ENCODE measurements at regions not wholly inside any gene's neighbourhood (a gene's known extent, or its start where the extent isn't known, plus 50 kb on each side); places are given as distances from the start of the nearest gene placed in this dataset.
"Not testable (repeated sequence)": the region's sequence is repeated elsewhere in the genome, so short reads cannot be mapped to it uniquely, and the experiment has no call there.

DNA sequence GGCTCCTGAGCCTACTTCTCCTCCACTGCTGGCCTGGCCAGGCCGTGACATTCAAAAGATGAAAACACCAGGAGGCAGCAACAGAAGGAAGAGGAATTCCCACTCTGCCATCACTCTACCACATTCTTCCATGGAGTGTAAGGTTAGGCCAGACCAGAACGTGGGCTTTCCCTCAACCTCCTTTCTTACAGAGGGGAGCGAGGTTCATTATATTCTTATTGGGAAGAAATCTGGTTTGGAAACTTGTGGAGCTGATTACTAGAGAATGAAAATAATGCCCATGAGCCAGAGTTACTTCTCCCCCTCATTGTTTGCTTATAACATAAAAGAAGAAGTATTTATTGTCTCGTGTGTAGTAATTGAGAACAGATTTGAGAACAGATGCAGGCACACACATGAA lies 136.3 kb upstream of the BASP1 start:
- Histone ChIP-seq H2AFZ (ENCODE audit: low read depth, low read length) (no peak overlapping the region), H3K9ac (ENCODE audit: insufficient read depth in 1 of 2, low read depth in 2 of 2, low read length in 2 of 2) (no peak overlapping the region), H3K9me3 (replicated peaks; ENCODE audit: control insufficient read depth, insufficient read depth, low read depth, low read length) (no peaks in the 10 kb centered on the region), H3K4me1 (replicated peaks in 1 of 2; ENCODE audit: control insufficient read depth in 2 of 2, insufficient read depth in 2 of 2, low read length in 2 of 2) (no peaks in the 10 kb centered on the region), H3K4me3 (no peak overlapping the region), H3K36me3 (ENCODE audit: control insufficient read depth, insufficient read depth, low read length) (no peaks in the 10 kb centered on the region), H4K20me1 (replicated peaks; ENCODE audit: control insufficient read depth, insufficient read depth, low read length) (no peaks in the 10 kb centered on the region), H3K27me3 (ENCODE audit: control insufficient read depth in 2 of 2, insufficient read depth in 2 of 2, low read length in 2 of 2) (peaks cover 8 to 12% of the 10 kb centered on the region in 2 experiments; a peak in 3 of 5 replicates), H3K27ac (ENCODE audit: extremely low read depth, low read depth, low read length) (no peak overlapping the region), H3K4me2 (ENCODE audit: insufficient read depth, low read length) (no peak overlapping the region), H3K9me1 (ENCODE audit: control insufficient read depth, insufficient read depth, low read length) (no peaks in the 10 kb centered on the region), H3K79me2 (ENCODE audit: control insufficient read depth, insufficient read depth, low read length) (no peaks in the 10 kb centered on the region)
- WGBS (ENCODE audit: insufficient coverage, low coverage, missing lambda C conversion rate) = 0% methylated on average over 4 of the region's 4 CpGs
- in situ Hi-C loops (cut with MboI) = no loop called here
- ChIA-PET CTCF (ENCODE audit: low intra/inter-chr PET ratio) (no interaction called here), POLR2A (interaction anchor here (0.6 kb wide), 1 partner anchor 152 kb away, joined by 3 read pairs; no protein-coding TSS in a partner anchor)
- no TSS peak for BruUV-seq (replicated peaks)
- ATAC-seq = no peak
- no peak for DNase-seq (ENCODE audit: extremely low read depth in 1 of 4, low spot score in 3 of 4)
- FAIRE-seq = no peak
- intact Hi-C loops (cut with micrococcal nuclease) = no loop called here
- TF ChIP-seq CBX2 (IDR thresholded peaks at IDR 0.05; ENCODE audit: insufficient read depth, low read length, poor library complexity, severe bottlenecking) = no peak
- no peak for TF ChIP-seq RCOR1 (IDR thresholded peaks at IDR 0.05; ENCODE audit: borderline replicate concordance in 1 of 2, low read depth in 2 of 2, low read length in 2 of 2)
- no peak for TF ChIP-seq SMARCB1 (IDR thresholded peaks at IDR 0.05; ENCODE audit: insufficient read length, low read depth)
- TF ChIP-seq TSC22D4 (tag; IDR thresholded peaks at IDR 0.05) = no peak
- no peak for TF ChIP-seq HLTF (IDR thresholded peaks at IDR 0.05)
- TF ChIP-seq RFX7 (CRISPR knock-in tag; IDR thresholded peaks at IDR 0.05) = no peak
- TF ChIP-seq RBFOX2 (IDR thresholded peaks at IDR 0.05; ENCODE audit: low read depth, low read length) = no peak
- TF ChIP-seq, protein P1, sequence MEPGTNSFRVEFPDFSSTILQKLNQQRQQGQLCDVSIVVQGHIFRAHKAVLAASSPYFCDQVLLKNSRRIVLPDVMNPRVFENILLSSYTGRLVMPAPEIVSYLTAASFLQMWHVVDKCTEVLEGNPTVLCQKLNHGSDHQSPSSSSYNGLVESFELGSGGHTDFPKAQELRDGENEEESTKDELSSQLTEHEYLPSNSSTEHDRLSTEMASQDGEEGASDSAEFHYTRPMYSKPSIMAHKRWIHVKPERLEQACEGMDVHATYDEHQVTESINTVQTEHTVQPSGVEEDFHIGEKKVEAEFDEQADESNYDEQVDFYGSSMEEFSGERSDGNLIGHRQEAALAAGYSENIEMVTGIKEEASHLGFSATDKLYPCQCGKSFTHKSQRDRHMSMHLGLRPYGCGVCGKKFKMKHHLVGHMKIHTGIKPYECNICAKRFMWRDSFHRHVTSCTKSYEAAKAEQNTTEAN (CRISPR knock-in tag; IDR thresholded peaks at IDR 0.05) = no peak
- no peak for TF ChIP-seq ETS2 (tag; IDR thresholded peaks at IDR 0.05; ENCODE audit: borderline replicate concordance, poor library complexity, severe bottlenecking)
- no peak for TF ChIP-seq SNIP1 (IDR thresholded peaks at IDR 0.05; ENCODE audit: low read depth)

DNA sequence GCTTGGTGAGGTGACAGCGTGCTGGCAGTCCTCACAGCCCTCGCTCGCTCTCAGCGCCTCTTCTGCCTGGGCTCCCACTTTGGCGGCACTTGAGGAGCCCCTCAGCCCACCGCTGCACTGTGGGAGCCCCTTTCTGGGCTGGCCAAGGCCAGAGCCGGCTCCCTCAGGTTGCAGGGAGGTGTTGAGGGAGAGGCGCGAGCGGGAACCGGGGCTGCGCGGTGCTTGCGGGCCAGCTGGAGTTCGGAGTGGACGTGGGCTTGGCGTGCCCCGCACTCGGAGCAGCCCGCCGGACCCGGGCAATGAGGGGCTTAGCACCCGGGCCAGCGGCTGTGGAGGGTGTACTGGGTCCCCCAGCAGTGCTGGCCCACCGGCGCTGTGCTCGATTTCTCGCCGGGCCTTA lies 134.2 kb upstream of the BASP1 start:
- H3K4me3 ChIP-seq; in situ Hi-C loops (cut with MboI); H3K9me1 ChIP-seq (ENCODE audit: control insufficient read depth, insufficient read depth, low read length); H3K9ac ChIP-seq (ENCODE audit: insufficient read depth in 1 of 2, low read depth in 2 of 2, low read length in 2 of 2); FAIRE-seq; H3K4me2 ChIP-seq (ENCODE audit: insufficient read depth, low read length); H3K4me1 ChIP-seq (replicated peaks in 1 of 2; ENCODE audit: control insufficient read depth in 2 of 2, insufficient read depth in 2 of 2, low read length in 2 of 2); H4K20me1 ChIP-seq (replicated peaks; ENCODE audit: control insufficient read depth, insufficient read depth, low read length); intact Hi-C loops (cut with micrococcal nuclease); H3K79me2 ChIP-seq (ENCODE audit: control insufficient read depth, insufficient read depth, low read length); H3K36me3 ChIP-seq (ENCODE audit: control insufficient read depth, insufficient read depth, low read length); H2AFZ ChIP-seq (ENCODE audit: low read depth, low read length); BruUV-seq (replicated peaks); POLR2A ChIA-PET; DNase-seq (ENCODE audit: extremely low read depth in 1 of 4, low spot score in 3 of 4); H3K9me3 ChIP-seq (replicated peaks; ENCODE audit: control insufficient read depth, insufficient read depth, low read depth, low read length); ATAC-seq; CTCF ChIA-PET (ENCODE audit: low intra/inter-chr PET ratio); H3K27ac ChIP-seq (ENCODE audit: extremely low read depth, low read depth, low read length): not testable (repeated sequence)
- WGBS (ENCODE audit: insufficient coverage, low coverage, missing lambda C conversion rate) = 3% methylated on average over 7 of the region's 29 CpGs
- peaks cover 8 to 12% of the 10 kb centered on the region in 2 experiments; a peak in 3 of 5 replicates for H3K27me3 ChIP-seq (ENCODE audit: control insufficient read depth in 2 of 2, insufficient read depth in 2 of 2, low read length in 2 of 2)
